Activated naive CD8-positive, alpha-beta T cell (primary cell): ENCODE measurements at regions not wholly inside any gene's neighbourhood (a gene's known extent, or its start where the extent isn't known, plus 50 kb on each side); places are given as distances from the start of the nearest gene placed in this dataset.
"Not testable (repeated sequence)": the region's sequence is repeated elsewhere in the genome, so short reads cannot be mapped to it uniquely, and the experiment has no call there.

Source experiments
- H3K27ac Mint-ChIP-seq: one replicate; pipeline ENCODE4 v1.8.0; 2021; ENCODE audit warnings: mixed read lengths
- H3K27me3 Mint-ChIP-seq: one replicate; pipeline ENCODE4 v1.8.0; 2021; ENCODE audit warnings: mixed read lengths
- H3K36me3 Mint-ChIP-seq: one replicate; pipeline ENCODE4 v1.8.0; 2021; ENCODE audit warnings: mixed read lengths
- H3K4me1 Mint-ChIP-seq: one replicate; pipeline ENCODE4 v1.8.0; 2021; ENCODE audit warnings: low read depth, mixed read lengths
- H3K4me3 Mint-ChIP-seq: one replicate; pipeline ENCODE4 v1.8.0; 2021; ENCODE audit warnings: mild to moderate bottlenecking, mixed read lengths
- H3K9me3 Mint-ChIP-seq: one replicate; pipeline ENCODE4 v1.8.0; 2021; ENCODE audit warnings: low read depth, mixed read lengths

DNA sequence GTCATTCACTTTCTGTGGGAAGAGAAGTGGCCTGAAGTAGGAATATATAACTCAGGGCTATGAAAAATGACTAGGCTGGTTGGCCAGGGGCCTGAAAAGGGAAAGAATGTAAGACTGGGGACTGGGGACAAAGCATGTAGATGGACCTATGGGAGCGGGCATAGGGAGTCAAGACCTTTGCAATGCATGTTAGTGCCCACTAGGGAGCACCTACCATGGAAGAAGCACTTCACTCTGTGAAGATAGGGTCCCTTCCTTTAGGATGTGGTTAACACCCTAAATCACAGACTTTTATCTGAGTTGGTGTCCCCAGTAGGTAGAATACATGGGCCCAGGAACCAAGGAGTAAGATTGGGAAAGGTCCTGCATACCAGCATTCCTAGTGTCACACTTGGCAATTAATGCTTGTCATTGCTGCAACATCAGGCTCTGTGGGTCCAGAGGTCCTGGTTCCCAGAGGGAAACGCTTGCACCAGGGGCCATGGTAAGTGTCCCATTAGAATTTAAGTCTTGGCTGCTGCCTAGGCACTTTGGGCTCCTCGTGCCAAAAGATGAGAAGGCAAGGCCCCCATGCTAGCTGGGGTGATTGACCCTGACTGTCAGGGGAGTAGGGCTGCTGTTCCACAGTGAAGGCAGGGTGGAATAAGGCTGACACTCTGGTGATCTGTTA, 79.6 kb downstream of the CRYGS start:
- H3K36me3 Mint-ChIP-seq: no peaks in the 10 kb centered on the region
- no peak overlapping the region for H3K27ac Mint-ChIP-seq
- no peaks in the 10 kb centered on the region for H3K27me3 Mint-ChIP-seq
- no peaks in the 10 kb centered on the region for H3K4me1 Mint-ChIP-seq
- H3K4me3 Mint-ChIP-seq: no peak overlapping the region
- H3K9me3 Mint-ChIP-seq: no peaks in the 10 kb centered on the region

DNA sequence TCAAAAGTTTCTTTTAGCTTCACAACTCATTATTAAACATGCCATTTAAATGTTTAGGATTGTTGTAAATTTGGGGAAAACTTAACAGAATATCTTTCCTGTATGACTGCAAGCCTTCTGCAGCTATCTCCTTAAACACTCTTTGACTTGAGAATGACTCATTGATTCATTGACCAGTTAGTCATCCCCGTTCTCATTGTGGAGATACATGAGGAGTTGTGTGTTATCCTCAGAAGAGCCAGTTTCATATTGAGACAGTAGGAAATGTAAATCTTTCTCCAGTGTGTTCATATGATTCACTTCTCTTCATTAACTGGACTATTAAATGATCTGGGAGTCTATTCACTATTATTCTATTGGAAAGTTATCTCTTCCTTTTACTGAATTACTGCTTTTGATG, 83.0 kb downstream of the CRYGS start:
- no peaks in the 10 kb centered on the region for H3K27me3 Mint-ChIP-seq
- no peaks in the 10 kb centered on the region for H3K4me1 Mint-ChIP-seq
- H3K4me3 Mint-ChIP-seq: no peak overlapping the region
- H3K36me3 Mint-ChIP-seq: no peaks in the 10 kb centered on the region
- no peaks in the 10 kb centered on the region for H3K9me3 Mint-ChIP-seq
- H3K27ac Mint-ChIP-seq: no peak overlapping the region

DNA sequence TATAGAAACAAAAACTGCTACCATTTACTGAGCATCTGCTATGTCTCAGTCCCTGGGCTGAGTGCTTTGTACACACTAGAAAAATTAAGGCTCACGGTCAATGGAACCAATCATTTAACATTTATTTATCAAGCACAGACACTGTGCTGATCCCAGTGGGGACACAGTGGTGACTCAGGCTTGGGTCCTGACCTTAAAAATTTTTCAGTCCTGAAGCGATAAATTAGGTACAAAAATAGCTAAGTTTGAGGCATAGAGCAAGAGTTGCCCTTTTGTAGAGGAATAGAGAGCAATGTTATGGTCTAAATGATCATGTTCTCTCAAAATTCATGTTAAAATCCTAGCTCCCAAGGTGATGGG, 85.1 kb downstream of the CRYGS start:
- H3K9me3 Mint-ChIP-seq: no peaks in the 10 kb centered on the region
- H3K4me3 Mint-ChIP-seq: no peak overlapping the region
- H3K36me3 Mint-ChIP-seq: no peaks in the 10 kb centered on the region
- no peaks in the 10 kb centered on the region for H3K27me3 Mint-ChIP-seq
- H3K4me1 Mint-ChIP-seq: no peaks in the 10 kb centered on the region
- H3K27ac Mint-ChIP-seq: no peak overlapping the region

DNA sequence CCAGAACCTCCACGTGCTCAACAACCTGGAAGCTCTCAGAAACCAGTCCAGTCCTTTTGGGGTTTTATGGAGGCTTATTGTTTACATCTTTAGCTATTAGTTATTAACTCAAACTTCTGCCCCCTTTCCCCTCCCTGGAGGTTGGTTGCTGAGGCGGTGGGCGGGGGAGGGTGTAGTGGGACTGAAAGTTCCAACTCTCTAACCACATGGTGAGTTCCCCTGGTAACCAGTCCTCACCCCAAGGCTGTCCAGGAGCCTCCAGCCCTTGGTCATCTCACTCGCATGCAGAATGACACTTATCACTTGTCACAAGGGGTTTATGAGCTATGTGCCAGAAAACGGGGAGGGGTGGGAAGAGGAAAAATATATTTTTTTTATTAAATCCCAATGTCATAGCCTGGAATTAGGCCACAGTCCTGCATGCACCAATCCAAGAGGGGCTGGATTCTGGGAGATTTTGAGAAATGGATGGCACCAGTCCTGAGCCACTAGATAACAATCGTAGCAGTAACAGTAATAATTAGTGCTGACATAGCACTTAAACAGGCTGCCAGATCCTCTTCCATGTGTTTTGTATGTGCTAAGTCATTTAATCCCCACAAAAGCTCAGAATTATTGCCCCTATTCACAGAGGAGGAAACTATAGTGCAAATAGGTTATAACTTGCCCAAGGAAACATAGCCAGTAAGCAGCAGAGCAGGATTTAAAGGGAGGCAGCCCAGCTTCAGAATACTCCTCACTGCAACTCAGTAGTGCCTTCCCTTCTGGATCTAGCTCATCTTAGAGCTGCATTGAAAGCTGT, 85.7 kb downstream of the CRYGS start:
- no peak overlapping the region for H3K4me3 Mint-ChIP-seq
- H3K36me3 Mint-ChIP-seq: no peaks in the 10 kb centered on the region
- no peaks in the 10 kb centered on the region for H3K9me3 Mint-ChIP-seq
- H3K27me3 Mint-ChIP-seq: no peaks in the 10 kb centered on the region
- H3K27ac Mint-ChIP-seq: no peak overlapping the region
- H3K4me1 Mint-ChIP-seq: no peaks in the 10 kb centered on the region

DNA sequence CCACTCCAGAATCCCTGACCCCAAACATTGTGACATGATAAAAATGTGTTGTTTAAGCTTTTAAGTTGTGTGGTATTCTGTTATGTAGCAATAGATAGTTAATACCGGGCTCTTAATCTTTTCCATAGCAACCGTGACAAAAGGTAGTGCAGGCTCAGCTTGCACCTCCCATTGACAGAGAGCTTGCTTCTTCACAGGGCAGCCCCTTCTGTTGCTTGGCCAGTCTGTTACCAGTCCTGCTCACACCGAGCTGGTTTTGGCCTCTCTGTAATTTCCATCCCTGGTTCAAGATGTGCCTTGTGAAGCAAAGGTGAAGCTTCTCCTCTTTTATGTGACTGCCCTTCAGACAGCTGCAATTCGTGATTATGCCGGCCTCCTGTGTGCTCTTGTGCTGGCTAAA, 86.9 kb downstream of the CRYGS start:
- Mint-ChIP-seq H3K27me3 (no peaks in the 10 kb centered on the region), H3K27ac (no peak overlapping the region), H3K4me1 (no peaks in the 10 kb centered on the region), H3K9me3 (no peaks in the 10 kb centered on the region), H3K4me3 (no peak overlapping the region), H3K36me3 (no peaks in the 10 kb centered on the region)

DNA sequence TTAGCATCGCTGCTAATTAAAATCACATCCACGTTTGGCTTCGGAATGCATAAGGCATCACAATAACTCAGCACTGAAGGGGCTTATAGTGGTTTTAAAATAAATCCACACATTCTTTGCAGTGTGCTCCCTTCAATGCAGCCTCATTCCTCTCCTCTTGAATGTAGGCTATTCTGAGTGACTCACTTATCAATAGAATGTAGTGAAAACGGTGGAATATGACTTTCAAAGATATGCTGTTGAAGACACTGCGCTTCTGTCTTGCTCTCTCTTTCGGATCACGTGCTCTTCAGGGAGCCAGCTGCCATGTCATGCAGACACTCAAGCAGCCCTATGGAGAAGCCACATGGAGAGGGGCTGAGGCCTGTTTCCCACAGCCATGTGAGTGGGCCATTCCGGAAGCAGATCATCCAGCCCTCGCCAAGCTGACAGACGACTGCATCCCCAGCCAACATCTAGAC, 87.4 kb downstream of the CRYGS start:
- H3K4me1 Mint-ChIP-seq: no peaks in the 10 kb centered on the region
- H3K27ac Mint-ChIP-seq: no peak overlapping the region
- no peaks in the 10 kb centered on the region for H3K36me3 Mint-ChIP-seq
- no peaks in the 10 kb centered on the region for H3K9me3 Mint-ChIP-seq
- H3K4me3 Mint-ChIP-seq: no peak overlapping the region
- H3K27me3 Mint-ChIP-seq: no peaks in the 10 kb centered on the region

DNA sequence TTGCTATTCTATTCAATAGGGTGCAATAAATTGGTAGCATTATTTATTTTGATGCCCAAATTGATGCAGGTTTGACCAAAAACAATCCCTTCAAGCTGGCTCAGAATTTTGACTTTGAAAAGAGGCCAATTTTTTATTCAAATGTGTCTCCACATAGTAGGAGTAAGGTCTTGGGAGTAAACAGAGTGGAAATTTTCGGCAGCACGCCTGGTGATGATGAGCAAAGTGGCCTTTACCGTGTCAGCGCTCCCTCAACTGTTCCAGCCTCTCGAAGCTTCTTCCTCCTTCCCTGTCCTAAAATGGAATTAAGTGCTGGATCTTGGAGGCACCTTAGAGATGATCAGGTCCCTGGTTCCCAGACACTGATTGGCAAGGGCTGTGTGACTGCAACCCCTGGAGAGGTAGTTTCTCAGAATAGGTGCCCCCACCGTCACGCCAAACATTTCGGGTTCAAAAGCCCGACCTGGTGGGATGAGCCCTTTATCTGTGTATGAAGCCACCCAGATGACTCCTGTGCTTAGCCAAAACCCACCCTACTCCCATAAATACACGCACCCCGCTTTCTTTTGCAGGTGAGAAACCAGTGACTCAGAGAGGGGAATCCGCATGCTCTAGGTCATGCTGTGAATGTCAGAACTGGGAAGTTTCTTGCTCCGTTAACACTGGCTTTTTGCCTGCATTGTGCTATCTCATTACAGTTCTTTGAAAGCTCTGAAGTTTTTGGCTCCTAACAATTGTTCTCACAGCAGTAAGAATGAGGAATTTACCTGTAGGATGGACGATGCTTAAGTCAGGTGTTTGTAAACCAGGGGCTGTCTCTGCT, 89.1 kb downstream of the CRYGS start:
- Mint-ChIP-seq H3K27me3 (no peaks in the 10 kb centered on the region), H3K9me3 (no peaks in the 10 kb centered on the region), H3K36me3 (no peaks in the 10 kb centered on the region), H3K4me3 (no peak overlapping the region), H3K4me1 (no peaks in the 10 kb centered on the region), H3K27ac (no peak overlapping the region)

DNA sequence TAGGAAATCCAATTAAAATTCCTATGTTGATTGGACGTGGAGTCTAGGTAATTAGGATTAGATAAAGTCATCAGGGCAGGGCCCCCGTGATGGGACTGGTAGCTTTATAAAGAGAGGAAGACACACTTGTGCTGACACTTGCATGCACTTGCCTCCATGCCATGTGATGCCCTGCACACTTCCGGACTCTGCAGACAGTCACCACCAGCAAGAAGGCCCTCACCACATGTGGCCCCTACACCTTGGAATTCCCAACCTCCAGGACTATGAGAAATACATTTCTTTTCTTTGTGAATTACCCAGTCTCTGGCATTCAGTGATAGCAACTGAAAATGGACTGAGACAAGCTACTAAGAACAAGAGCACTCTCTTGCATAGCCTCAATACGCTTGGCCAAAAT, 90.6 kb downstream of the CRYGS start:
- Mint-ChIP-seq H3K4me3 (no peak overlapping the region), H3K4me1 (no peaks in the 10 kb centered on the region), H3K27ac (no peak overlapping the region), H3K36me3 (no peaks in the 10 kb centered on the region), H3K27me3 (no peaks in the 10 kb centered on the region), H3K9me3 (no peaks in the 10 kb centered on the region)

DNA sequence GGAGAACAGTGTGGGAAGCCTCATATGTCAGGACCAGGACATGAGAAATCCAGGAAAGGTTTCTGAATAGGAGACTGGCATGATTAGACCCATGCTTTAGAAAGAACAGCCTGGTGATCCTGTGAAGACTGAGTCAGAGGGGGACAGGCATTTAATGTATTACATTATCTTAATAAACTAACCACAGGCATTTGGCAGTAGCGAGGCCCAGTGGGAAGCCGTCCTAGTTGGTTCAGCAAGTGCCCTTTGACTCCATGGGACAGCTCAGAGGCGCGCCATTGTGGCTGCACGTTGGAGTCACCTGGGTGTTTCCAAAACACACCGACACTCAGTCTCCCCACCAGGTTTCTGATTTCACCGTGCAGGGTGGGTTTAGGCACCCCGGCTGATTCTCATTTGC, 90.5 kb upstream of the DGKG start:
- H3K27ac Mint-ChIP-seq: no peak overlapping the region
- no peaks in the 10 kb centered on the region for H3K27me3 Mint-ChIP-seq
- no peaks in the 10 kb centered on the region for H3K4me1 Mint-ChIP-seq
- no peak overlapping the region for H3K4me3 Mint-ChIP-seq
- H3K9me3 Mint-ChIP-seq: no peaks in the 10 kb centered on the region
- no peaks in the 10 kb centered on the region for H3K36me3 Mint-ChIP-seq

DNA sequence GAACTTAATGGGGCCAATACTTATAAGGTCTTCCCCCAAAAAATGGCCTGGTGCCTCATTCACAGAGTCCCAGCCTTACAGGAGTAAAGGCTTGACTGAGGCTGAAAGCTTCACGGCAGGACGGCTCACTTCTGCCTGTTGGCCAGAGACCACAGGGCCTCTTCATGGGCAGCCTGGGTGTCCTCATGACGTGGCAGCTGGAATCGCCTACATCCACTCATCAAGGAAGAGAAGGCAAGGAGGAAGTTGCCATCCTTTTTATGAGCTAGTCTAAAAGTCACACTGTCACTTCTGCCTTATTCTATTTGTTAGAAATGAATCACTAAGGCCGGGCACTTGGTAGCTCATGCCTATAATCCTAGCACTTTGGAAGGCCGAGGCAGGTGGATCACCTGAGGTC, 89.3 kb upstream of the DGKG start:
- H3K4me3 Mint-ChIP-seq: no peak overlapping the region
- no peaks in the 10 kb centered on the region for H3K4me1 Mint-ChIP-seq
- no peak overlapping the region for H3K27ac Mint-ChIP-seq
- no peaks in the 10 kb centered on the region for H3K36me3 Mint-ChIP-seq
- no peaks in the 10 kb centered on the region for H3K27me3 Mint-ChIP-seq
- H3K9me3 Mint-ChIP-seq: no peaks in the 10 kb centered on the region

DNA sequence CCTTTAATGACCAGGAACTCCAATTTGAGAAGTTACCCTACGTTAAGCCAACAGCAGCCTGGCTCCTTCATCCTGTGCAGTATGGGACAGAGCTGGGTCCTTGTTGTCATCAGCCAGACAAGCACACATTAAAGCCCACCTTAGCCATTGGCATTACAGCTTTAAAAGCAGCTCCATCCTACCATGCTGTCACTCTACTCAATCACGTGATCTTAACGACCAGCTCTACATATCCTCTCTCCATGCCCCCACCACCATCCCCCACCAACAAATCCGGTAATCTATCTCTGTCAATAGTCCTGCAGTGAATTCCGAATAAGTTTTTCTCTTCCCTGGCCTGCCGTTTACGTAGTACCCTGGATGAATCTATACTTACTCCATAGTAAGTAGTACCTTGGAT, 82.9 kb upstream of the DGKG start:
- H3K27me3 Mint-ChIP-seq: no peaks in the 10 kb centered on the region
- no peaks in the 10 kb centered on the region for H3K4me1 Mint-ChIP-seq
- H3K36me3 Mint-ChIP-seq: no peaks in the 10 kb centered on the region
- H3K9me3 Mint-ChIP-seq: no peaks in the 10 kb centered on the region
- no peak overlapping the region for H3K27ac Mint-ChIP-seq
- H3K4me3 Mint-ChIP-seq: no peak overlapping the region

DNA sequence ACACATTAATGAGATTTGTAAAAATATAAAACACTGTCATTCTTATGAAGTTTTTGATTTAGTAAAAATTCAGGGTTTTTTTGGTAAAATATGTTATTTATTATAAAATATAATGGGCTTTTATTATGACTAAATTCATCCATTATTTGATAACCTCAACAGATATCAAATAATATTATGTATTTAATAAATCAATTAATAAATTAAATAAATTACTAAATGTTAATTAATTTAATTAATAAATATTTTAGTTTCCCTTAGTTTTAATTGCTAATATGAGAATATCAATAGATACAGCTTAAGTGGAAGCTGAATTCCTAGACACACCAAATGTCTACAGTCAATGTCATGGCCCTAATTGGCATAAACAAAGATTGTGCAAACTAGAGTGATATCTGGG, 82.3 kb upstream of the DGKG start:
- Mint-ChIP-seq H3K4me3 (no peak overlapping the region), H3K36me3 (no peaks in the 10 kb centered on the region), H3K9me3 (no peaks in the 10 kb centered on the region), H3K4me1 (no peaks in the 10 kb centered on the region), H3K27ac (no peak overlapping the region), H3K27me3 (no peaks in the 10 kb centered on the region)

DNA sequence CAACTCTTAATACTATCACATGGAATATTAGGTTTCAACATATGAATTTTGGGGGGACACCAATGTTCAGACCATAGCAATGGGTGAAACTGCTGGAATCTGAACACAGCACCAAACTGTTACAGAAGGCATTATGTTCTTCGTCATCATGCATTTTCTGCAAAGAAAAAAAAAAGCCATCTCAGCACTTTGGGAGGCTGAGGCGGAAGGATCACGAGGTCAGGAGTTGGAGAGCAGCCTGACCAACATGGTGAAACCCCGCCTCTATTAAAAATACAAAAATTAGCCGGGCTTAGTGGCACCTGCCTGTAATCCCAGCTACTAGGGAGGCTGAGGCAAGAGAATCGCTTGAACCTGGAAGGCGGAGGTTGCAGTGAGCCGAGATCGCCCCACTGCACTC, 80.9 kb upstream of the DGKG start:
- not testable (repeated sequence) for H3K9me3 Mint-ChIP-seq, H3K27me3 Mint-ChIP-seq, H3K36me3 Mint-ChIP-seq, H3K27ac Mint-ChIP-seq, H3K4me3 Mint-ChIP-seq, H3K4me1 Mint-ChIP-seq

DNA sequence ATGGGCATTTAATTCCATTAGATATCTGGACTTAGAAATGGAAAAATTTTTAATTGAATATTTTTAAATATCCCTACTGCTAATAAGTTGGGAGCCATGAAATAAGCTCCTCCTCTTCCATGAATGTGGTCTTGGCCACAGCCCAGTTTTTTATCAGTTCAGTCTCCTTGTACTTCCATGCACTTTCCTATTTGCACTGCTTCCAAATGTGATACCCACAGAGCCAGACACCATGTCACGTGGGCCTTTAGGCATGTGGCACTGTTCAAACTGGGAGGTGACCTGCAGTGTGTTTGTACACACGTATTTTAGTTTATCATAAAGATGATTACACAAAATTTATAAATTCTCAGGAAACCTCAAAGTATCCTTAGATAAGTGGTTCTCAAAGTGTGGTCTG, 80.1 kb upstream of the DGKG start:
- no peak overlapping the region for H3K27ac Mint-ChIP-seq
- no peak overlapping the region for H3K4me3 Mint-ChIP-seq
- H3K36me3 Mint-ChIP-seq: no peaks in the 10 kb centered on the region
- H3K4me1 Mint-ChIP-seq: no peaks in the 10 kb centered on the region
- H3K27me3 Mint-ChIP-seq: no peaks in the 10 kb centered on the region
- no peaks in the 10 kb centered on the region for H3K9me3 Mint-ChIP-seq

DNA sequence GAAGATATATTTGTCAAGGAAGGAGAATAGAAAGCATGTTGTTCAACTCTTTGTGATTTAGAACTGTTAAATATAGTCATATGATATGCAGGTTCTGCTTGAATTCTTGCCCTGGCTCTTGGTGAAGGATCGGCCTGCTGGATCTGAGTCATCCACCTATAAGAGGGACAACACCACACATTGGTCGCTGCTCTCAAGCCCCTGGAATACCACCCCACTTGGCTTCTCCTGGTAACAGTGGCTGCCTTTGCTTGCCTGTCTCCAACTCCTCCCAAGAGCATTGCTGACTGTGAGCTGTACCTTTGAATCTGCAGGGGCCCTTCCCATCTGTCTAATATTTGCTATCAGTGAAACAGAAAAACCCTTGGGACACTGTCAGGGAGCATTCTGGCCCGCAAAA, 78.9 kb upstream of the DGKG start:
- H3K4me1 Mint-ChIP-seq: no peaks in the 10 kb centered on the region
- no peaks in the 10 kb centered on the region for H3K9me3 Mint-ChIP-seq
- no peak overlapping the region for H3K27ac Mint-ChIP-seq
- no peak overlapping the region for H3K4me3 Mint-ChIP-seq
- no peaks in the 10 kb centered on the region for H3K27me3 Mint-ChIP-seq
- H3K36me3 Mint-ChIP-seq: no peaks in the 10 kb centered on the region
